SK-N-SH (cell line): ENCODE measurements at regions not wholly inside any gene's neighbourhood (a gene's known extent, or its start where the extent isn't known, plus 50 kb on each side); places are given as distances from the start of the nearest gene placed in this dataset.

Source experiments
- CHD2 ChIP-seq: fragments of 150-350 bp; IDR thresholded peaks from 2 replicates; pipeline ENCODE4 v1.6.1; 2018; ENCODE audit warnings: low read length; ENCODE audit not compliant: partially characterized antibody
- CTCF ChIP-seq: fragments of 200-600 bp; sonication (generic); IDR thresholded peaks from 2 replicates; pipeline ENCODE4 v1.6.1; 2017; ENCODE audit warnings: antibody characterized with exemption, mild to moderate bottlenecking, moderate library complexity
- EP300 ChIP-seq, 2 experiments: IDR thresholded peaks; 2 replicates each; pipeline versions ENCODE4 v1.4.0 to v1.6.1; 2012; ENCODE audit warnings: borderline replicate concordance in 1 of 2, low read depth in 1 of 2, low read length in 1 of 2
- FOXM1 ChIP-seq: IDR thresholded peaks from 2 replicates; pipeline ENCODE4 v1.4.0; 2012; ENCODE audit warnings: low read depth, mild to moderate bottlenecking
- GABPA ChIP-seq: IDR thresholded peaks from 2 replicates; pipeline ENCODE4 v1.4.0; 2012; ENCODE audit warnings: low read depth, mild to moderate bottlenecking
- MAX ChIP-seq: IDR thresholded peaks from 2 replicates; pipeline ENCODE4 v1.4.0; 2012; ENCODE audit warnings: low read depth
- MEF2A ChIP-seq: IDR thresholded peaks from 2 replicates; pipeline ENCODE4 v1.4.0; 2012; ENCODE audit warnings: low read depth, borderline replicate concordance
- RAD21 ChIP-seq: IDR thresholded peaks from 2 replicates; pipeline ENCODE4 v1.6.1; 2012; ENCODE audit warnings: mild to moderate bottlenecking, low read length
- REST ChIP-seq: IDR thresholded peaks from 2 replicates; pipeline ENCODE4 v1.6.1; 2012; ENCODE audit warnings: mild to moderate bottlenecking, low read depth, low read length, moderate library complexity
- RFX5 ChIP-seq: IDR thresholded peaks from 2 replicates; pipeline ENCODE4 v1.6.1; 2012; ENCODE audit warnings: mild to moderate bottlenecking, improper control_type of control experiment, low read length
- SMC3 ChIP-seq: IDR thresholded peaks from 2 replicates; pipeline ENCODE4 v1.6.1; 2012; ENCODE audit warnings: low read depth, low read length, improper control_type of control experiment
- TAF1 ChIP-seq: IDR thresholded peaks from 2 replicates; pipeline ENCODE4 v1.6.1; 2012; ENCODE audit warnings: low read depth, mild to moderate bottlenecking, low read length, moderate library complexity, borderline replicate concordance
- TEAD4 ChIP-seq: IDR thresholded peaks from 2 replicates; pipeline ENCODE4 v1.4.0; 2012; ENCODE audit warnings: mild to moderate bottlenecking, borderline replicate concordance; ENCODE audit not compliant: insufficient read depth
- USF2 ChIP-seq: fragments of 150-350 bp; IDR thresholded peaks from 2 replicates; pipeline ENCODE4 v1.6.1; 2017; ENCODE audit warnings: antibody characterized with exemption, low read length, low read depth, borderline replicate concordance

GRCh38 chr1:104125266-104125665 lies 375.6 kb downstream of the AMY1C start:
- no peak for TF ChIP-seq CTCF
- no peak for TF ChIP-seq FOXM1
- TF ChIP-seq GABPA: no peak
- TF ChIP-seq MAX: no peak
- TF ChIP-seq CHD2: no peak
- no peak for TF ChIP-seq REST
- no peak for TF ChIP-seq USF2
- no peak for TF ChIP-seq TAF1
- no peak for TF ChIP-seq MEF2A
- TF ChIP-seq EP300 (IDR thresholded peaks at IDR 0.05; ENCODE audit: borderline replicate concordance in 1 of 2, low read depth in 1 of 2, low read length in 1 of 2): no peak
- TF ChIP-seq TEAD4: no peak
- no peak for TF ChIP-seq RFX5
- no peak for TF ChIP-seq RAD21
- no peak for TF ChIP-seq SMC3
